ENCODE measurements at regions not wholly inside any gene's neighbourhood (a gene's known extent, or its start where the extent isn't known, plus 50 kb on each side); places are given as distances from the start of the nearest gene placed in this dataset.
"Not testable (repeated sequence)": the region's sequence is repeated elsewhere in the genome, so short reads cannot be mapped to it uniquely, and the experiment has no call there.

DNA sequence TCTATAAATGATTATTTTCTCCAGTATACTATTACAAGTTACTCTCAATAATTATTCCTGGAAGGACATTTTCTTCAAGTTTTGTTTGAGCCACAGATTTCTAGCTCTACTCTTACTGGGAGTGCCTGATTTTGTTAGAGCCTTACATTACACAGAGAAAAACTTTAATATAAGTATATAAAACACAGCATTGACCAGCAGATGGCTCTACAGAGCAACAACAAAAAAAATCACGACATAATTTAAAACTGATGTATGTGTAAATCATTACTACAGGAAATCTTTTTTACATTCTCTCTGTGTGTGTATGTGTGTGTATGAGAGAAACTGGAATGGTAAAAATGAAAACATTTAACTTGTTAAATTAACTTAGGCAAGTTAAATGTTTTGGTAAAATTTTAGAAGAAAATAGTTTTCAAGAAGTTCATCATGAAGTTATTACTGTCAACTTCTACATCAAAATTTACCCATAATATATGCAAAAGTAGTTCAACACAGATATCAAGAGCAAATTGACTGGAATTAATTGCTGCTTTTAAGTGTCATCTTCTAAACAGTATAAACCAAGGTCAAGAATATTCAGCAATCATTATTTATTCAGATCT is 103.3 kb downstream of the MDH1 start:
- intact Hi-C loops (cut with micrococcal nuclease) = loop anchor here (1.0 to 10.0 kb wide), 4 partner anchors 169 to 633 kb away; no protein-coding TSS in a partner anchor

GRCh38 chr2:63695583-63695982 is 106.8 kb downstream of the MDH1 start:
- intact Hi-C loops (cut with micrococcal nuclease) = loop anchor here (10.0 kb wide), 2 partner anchors 279 to 629 kb away; no protein-coding TSS in a partner anchor

GRCh38 chr2:63696496-63696895 is 107.7 kb downstream of the MDH1 start:
- intact Hi-C loops (cut with micrococcal nuclease) = loop anchor here (10.0 kb wide), 2 partner anchors 278 to 628 kb away; no protein-coding TSS in a partner anchor

DNA sequence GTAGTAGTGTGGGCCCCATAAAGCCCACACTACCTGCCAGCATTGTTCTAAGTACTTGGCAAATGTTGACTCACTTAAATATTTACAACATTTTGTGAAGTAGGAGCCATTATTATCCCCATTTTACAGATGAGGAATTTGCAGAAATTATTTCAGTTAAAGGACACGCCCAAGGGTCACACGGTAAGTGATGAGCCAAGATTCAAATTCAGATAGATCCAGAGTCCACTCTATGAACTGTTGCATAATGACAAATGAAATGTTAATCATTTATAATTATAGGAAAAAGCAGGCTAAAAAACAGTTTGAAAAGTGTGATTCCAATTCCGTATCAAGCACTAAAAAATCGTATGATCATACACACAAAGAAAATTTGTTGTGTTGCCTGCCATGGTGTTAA is 108.4 kb downstream of the MDH1 start:
- intact Hi-C loops (cut with micrococcal nuclease) = loop anchor here (10.0 kb wide), 2 partner anchors 278 to 628 kb away; no protein-coding TSS in a partner anchor

DNA sequence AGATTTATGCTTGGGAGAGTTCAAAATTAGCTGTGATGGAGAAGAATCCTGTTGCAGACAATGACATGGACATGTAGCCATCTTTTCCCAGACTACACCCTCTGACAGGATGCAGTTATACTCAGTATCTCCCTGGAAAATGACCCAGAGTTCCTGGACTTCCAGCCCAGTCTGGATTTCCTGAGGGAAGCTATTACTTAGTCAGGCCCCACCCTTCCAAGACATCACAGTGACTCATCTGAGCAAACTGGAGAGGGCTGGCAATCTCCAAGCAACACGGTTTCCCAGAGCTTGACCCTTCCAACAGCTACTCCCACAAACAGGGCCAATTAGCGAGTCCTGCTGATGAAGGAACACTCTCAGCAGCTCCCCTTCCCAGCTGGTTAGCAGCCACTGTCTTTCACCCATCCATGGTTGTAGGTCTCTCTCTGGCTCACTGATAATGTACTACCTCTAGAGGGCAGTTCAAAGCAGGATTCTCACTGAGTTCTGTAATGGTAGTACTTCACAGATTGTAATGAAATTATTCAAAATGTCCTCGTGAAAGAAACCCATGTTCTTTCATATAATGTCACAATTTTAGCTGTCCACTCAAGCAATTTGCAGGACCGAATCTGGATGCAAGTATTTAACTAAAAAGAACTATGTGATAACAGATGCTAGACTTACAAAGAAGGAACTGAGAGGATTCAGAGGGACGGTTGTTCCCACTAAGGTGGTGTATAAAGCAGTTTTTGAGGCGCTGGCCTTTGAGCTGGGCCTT is 110.2 kb downstream of the MDH1 start:
- intact Hi-C loops (cut with micrococcal nuclease) = loop anchor here (1.0 to 10.0 kb wide), 3 partner anchors 162 to 626 kb away; no protein-coding TSS in a partner anchor

DNA sequence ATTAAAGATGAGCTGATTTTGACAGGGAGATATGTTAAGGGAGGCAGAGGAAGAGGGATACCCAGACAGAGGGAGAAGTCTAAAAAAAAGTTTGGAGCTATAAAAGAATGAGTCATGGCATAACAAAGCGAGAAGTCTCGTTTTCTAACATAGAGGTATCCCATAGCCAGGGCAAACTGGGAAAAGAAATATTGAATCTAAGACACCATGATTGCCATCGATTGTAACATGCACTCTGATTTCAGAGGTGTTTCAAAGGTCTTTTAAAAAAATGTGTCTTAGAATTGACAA is 110.7 kb downstream of the MDH1 start:
- intact Hi-C loops (cut with micrococcal nuclease) = loop anchor here (1.0 to 10.0 kb wide), 3 partner anchors 162 to 625 kb away; no protein-coding TSS in a partner anchor

GRCh38 chr2:63700271-63700670 is 111.5 kb downstream of the MDH1 start:
- intact Hi-C loops (cut with micrococcal nuclease) = no loop called here

GRCh38 chr2:63701406-63701805 is 112.6 kb downstream of the MDH1 start:
- intact Hi-C loops (cut with micrococcal nuclease) = no loop called here

- intact Hi-C loops (cut with micrococcal nuclease) = not testable (repeated sequence)
Observed at GRCh38 chr2:63706084-63706483, 117.3 kb downstream of the MDH1 start.

- intact Hi-C loops (cut with micrococcal nuclease) = no loop called here
Observed at GRCh38 chr2:63710732-63711131, 122.0 kb downstream of the MDH1 start.

- intact Hi-C loops (cut with micrococcal nuclease) = no loop called here
Observed at GRCh38 chr2:63712748-63713147, 124.0 kb downstream of the MDH1 start.

GRCh38 chr2:63716146-63716545 is 125.5 kb upstream of the UGP2 start:
- intact Hi-C loops (cut with micrococcal nuclease) = no loop called here

- intact Hi-C loops (cut with micrococcal nuclease) = no loop called here
Observed at GRCh38 chr2:63719052-63719451, 122.6 kb upstream of the UGP2 start.

DNA sequence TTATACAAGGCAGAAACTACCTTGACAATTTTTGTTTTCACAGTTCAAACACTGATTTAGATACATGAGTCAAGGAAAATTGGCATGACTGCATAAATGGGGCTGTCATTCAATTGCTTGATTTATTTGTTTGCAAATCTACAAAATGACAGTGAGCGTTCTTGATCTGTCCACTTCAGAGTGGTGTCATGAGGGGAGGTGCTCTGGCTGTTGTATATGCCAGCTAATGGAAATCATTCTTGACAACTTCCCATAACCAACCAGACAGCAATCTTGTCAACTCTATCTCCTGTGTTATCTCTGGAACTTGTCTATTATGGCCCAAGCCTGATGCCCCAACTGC is 120.6 kb upstream of the UGP2 start:
- intact Hi-C loops (cut with micrococcal nuclease) = no loop called here

- intact Hi-C loops (cut with micrococcal nuclease) = not testable (repeated sequence)
Observed at GRCh38 chr2:63722284-63722683, 119.4 kb upstream of the UGP2 start.

DNA sequence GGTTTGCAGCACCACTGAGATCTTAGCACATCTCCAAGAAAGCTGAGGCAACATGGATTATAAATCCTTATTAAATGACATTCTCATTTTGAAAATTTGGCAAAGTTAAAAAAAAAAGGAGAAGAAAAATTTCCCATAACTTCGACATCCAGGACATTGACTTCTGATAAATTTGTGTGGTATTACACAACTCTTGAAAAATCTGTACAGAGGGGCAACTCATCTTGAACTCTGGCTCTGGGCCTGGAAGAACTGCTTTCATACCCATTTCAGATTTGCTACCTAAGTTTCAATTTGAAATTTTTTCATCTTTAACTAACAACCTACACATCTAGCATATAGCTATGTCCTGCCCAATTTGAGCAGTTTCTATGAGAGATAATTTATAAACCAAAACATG is 118.0 kb upstream of the UGP2 start:
- intact Hi-C loops (cut with micrococcal nuclease) = no loop called here

DNA sequence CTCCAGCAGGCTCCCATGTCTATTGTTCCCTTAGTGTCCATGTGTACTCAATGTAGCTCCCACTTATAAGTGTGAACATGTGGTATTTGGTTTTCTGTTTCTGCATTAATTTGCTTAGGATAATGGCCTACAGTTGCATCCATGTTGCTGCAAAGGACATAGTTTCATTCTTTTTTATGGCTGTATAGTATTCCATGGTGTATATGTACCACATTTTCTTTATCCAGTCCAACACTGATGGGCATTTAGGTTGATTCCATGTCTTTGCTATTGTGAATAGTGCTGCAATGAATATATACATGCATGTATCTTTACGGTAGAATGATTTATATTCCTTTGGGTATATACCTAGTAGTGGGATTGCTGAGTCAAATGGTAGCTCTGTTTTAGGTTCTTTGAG is 116.5 kb upstream of the UGP2 start:
- intact Hi-C loops (cut with micrococcal nuclease) = not testable (repeated sequence)

DNA sequence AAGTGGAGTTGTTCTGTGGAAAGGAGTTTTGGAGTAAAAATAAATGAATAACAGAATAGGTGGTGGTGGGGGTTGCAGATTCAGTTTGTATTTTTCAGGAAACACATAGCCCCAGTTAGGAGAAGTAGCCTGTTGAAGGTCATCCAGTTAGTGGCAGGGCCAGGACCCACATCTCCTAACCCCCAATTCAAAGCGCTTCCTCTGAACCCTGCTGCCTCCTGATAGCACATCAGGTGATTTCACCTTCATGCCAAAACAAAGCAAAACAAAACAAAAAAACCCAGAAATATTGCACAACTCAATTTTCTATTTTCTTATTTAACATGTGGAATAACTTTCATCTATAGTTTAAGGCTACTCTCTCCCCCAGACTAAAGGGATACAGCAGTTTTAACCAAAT is 112.3 kb upstream of the UGP2 start:
- intact Hi-C loops (cut with micrococcal nuclease) = no loop called here

- intact Hi-C loops (cut with micrococcal nuclease) = no loop called here
Observed at GRCh38 chr2:63729831-63730230, 111.9 kb upstream of the UGP2 start.

GRCh38 chr2:63734510-63734909 is 107.2 kb upstream of the UGP2 start:
- intact Hi-C loops (cut with micrococcal nuclease) = no loop called here

DNA sequence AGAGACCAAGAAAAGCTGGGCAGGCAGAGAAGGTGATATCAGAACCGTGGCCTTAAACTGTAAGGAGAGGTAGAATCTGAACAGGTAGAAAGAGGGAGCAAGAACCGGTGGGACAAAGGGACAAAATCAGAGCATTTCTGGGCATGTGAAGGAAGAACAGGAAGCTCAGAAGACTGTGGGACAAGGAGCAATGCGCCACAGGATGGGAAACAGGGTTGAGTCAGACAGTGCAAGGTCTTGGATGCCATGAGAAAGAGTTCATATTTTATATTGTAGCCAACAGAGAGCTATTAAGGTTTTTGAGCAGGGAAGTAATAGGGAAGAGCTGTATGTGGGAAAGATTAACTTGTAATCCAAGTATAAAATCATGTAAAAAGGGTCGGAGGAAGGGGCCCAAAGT is 106.4 kb upstream of the UGP2 start:
- intact Hi-C loops (cut with micrococcal nuclease) = no loop called here

DNA sequence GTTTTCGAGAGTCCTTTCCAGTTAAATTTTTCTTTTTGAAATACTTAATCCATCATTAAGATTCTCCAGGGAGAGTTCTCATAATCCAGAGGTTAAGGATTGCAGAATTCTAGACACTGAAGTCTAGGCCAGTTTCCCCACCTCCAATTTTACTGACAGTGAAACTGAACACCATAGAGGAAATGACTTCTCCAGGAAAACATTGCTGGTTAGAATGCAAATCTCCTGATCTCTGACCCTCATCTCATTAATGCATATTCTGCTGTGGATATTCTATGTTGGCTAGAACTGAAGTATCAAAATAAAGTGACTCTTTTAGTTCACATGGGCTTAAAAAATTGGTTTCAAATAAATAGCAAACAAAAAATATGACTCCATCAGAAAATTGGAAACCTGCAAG is 105.8 kb upstream of the UGP2 start:
- intact Hi-C loops (cut with micrococcal nuclease) = no loop called here

- intact Hi-C loops (cut with micrococcal nuclease) = no loop called here
Observed at GRCh38 chr2:63736354-63736753, 105.3 kb upstream of the UGP2 start.

Measured in T-helper 2 cell treated with Interferon-gamma antibody and Interleukin-4, amounts not matched to agents 100 ng/mL and 5 ng/mL, for 36 hours (primary cell).